ENCODE measurements at regions not wholly inside any gene's neighbourhood (a gene's known extent, or its start where the extent isn't known, plus 50 kb on each side); places are given as distances from the start of the nearest gene placed in this dataset.

DNA sequence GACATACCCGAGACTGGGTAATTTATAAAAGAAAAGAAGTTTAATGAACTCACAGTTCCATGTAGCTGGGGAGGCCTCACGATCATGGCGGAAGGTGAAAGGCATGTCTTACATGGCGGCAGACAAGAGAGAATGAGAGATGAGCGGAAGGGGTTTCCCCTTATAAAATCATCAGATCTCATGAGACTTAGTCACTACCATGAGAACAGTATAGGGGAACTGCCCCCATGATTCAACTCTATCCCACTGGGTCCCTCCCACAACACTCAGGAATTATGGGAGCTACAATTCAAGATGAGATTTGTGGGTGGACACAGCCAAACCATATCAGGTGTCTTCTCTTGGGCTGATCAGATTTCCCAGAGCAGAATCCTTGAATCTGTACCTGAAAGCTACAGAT is 617.3 kb upstream of the ID2 start:
- TF ChIP-seq CTCF (conservative IDR thresholded peaks at IDR 0.05; ENCODE audit: low read length) (no peak), EZH2phosphoT487 (IDR thresholded peaks at IDR 0.05; ENCODE audit: borderline replicate concordance) (no peak)

Measured in Loucy (cell line).